ENCODE measurements at regions not wholly inside any gene's neighbourhood (a gene's known extent, or its start where the extent isn't known, plus 50 kb on each side); places are given as distances from the start of the nearest gene placed in this dataset.

GRCh38 chr7:46669028-46669427 is 748.0 kb upstream of the IGFBP3 start:
- Histone ChIP-seq H3K36me3 (ENCODE audit: control insufficient read depth in 2 of 4, insufficient read depth in 4 of 4, low read length in 3 of 4) (no peaks in the 10 kb centered on the region), H4K20me1 (replicated peaks in 1 of 2; ENCODE audit: control insufficient read depth in 1 of 2, insufficient read depth in 2 of 2, low read length in 2 of 2) (no peaks in the 10 kb centered on the region), H3K23me2 (ENCODE audit: low read depth, low read length) (no peaks in the 10 kb centered on the region), H2BK12ac (ENCODE audit: low read depth, low read length) (no peak overlapping the region), H3K4ac (replicated peaks; ENCODE audit: insufficient read length, low read depth, low read length) (no peak overlapping the region), H3K56ac (replicated peaks; ENCODE audit: insufficient read length, low read depth, low read length) (no peak overlapping the region), H3K14ac (ENCODE audit: insufficient read length) (no peak overlapping the region), H4K5ac (ENCODE audit: insufficient read length, low read depth, low read length) (no peak overlapping the region), H2BK5ac (ENCODE audit: low read depth, low read length) (no peak overlapping the region), H3K23ac (ENCODE audit: insufficient read length) (no peak overlapping the region), H3K4me3 (ENCODE audit: extremely low read depth in 1 of 4, insufficient read depth in 2 of 4, low read depth in 3 of 4, low read length in 4 of 4) (no peak overlapping the region), H2BK15ac (ENCODE audit: low read length) (0 out of 2 replicates have a peak overlapping the region, but pooled peaks have one; percentile 29), H3K79me1 (ENCODE audit: low read depth, low read length) (no peaks in the 10 kb centered on the region), H4K91ac (replicated peaks; ENCODE audit: insufficient read length, low read length) (no peak overlapping the region), H2BK120ac (replicated peaks; ENCODE audit: low read depth, low read length) (no peak overlapping the region), H3K27ac (ENCODE audit: low read depth, low read length) (no peak overlapping the region), H2AK5ac (ENCODE audit: low read depth, low read length) (0 out of 2 replicates have a peak overlapping the region, but pooled peaks have one; percentile 48), H2BK20ac (ENCODE audit: low read length) (no peak overlapping the region; the same call in 1 of the 2 replicates), H2AFZ (ENCODE audit: low read length) (no peak overlapping the region), H3K27me3 (replicated peaks in 1 of 4; ENCODE audit: control insufficient read depth in 3 of 4, extremely low read depth in 1 of 4, insufficient read depth in 3 of 4, low read length in 3 of 4) (no peaks in the 10 kb centered on the region), H3K9ac (replicated peaks in 1 of 4; ENCODE audit: extremely low read depth in 1 of 4, low read depth in 3 of 4, low read length in 3 of 4) (no peak overlapping the region), H3K79me2 (ENCODE audit: control insufficient read depth in 1 of 2, insufficient read depth in 2 of 2, low read length in 2 of 2) (no peaks in the 10 kb centered on the region), H4K8ac (ENCODE audit: extremely low read depth, insufficient read depth, low read length) (no peak overlapping the region), H3K9me3 (ENCODE audit: insufficient read depth in 2 of 2, low read depth in 1 of 2, low read length in 1 of 2) (peaks cover 0 to 6% of the 10 kb centered on the region in 2 experiments; a peak in 1 of 4 replicates), H3K4me1 (replicated peaks in 1 of 4; ENCODE audit: control insufficient read depth in 3 of 4, insufficient read depth in 4 of 4, low read length in 3 of 4) (peaks cover 0 to 8% (median 3%) of the 10 kb centered on the region in 4 experiments; a peak in 4 of 7 replicates), H3K4me2 (ENCODE audit: insufficient read depth in 1 of 2, low read depth in 2 of 2, low read length in 2 of 2) (no peak overlapping the region), H3K18ac (ENCODE audit: extremely low read depth, low read length) (0 out of 2 replicates have a peak overlapping the region, but pooled peaks have one; percentile 20)
- CTCF ChIA-PET (ENCODE audit: partially characterized antibody), result interaction anchor here (0.7 kb wide), 2 partner anchors 12 to 436 kb away, joined by 3 to 4 read pairs; no protein-coding TSS in a partner anchor
- POLR2A ChIA-PET (ENCODE audit: partially characterized antibody), result no interaction called here
- FAIRE-seq (no peak), DNase-seq (ENCODE audit: low read depth in 1 of 2, low spot score in 2 of 2) (no peak)
- 89% methylated on average over 4 of the region's 4 CpGs; no CpG with 5 or more reads in 1 of the 2 experiments for WGBS, 2 experiments (ENCODE audit: extremely low coverage in 1 of 2, insufficient coverage in 1 of 2, insufficient read length in 1 of 2, insufficient replicate concordance in 2 of 2, low coverage in 1 of 2, low lambda C conversion rate in 2 of 2, missing lambda C conversion rate in 1 of 2)
- TF ChIP-seq BCL11A (IDR thresholded peaks at IDR 0.05; ENCODE audit: low read depth in 2 of 2, low read length in 2 of 2) (no peak), SP1 (IDR thresholded peaks at IDR 0.05; ENCODE audit: low read depth, low read length) (no peak), RAD21 (IDR thresholded peaks at IDR 0.05 in 1 of 2, conservative IDR thresholded peaks at IDR 0.05 in 1 of 2; ENCODE audit: low read depth in 2 of 2, low read length in 2 of 2) (no peak), ZNF274 (IDR thresholded peaks at IDR 0.05; ENCODE audit: borderline replicate concordance, extremely low read depth, low read length) (no peak), KDM1A (IDR thresholded peaks at IDR 0.05; ENCODE audit: borderline replicate concordance, low read length) (no peak), EZH2 (IDR thresholded peaks at IDR 0.05; ENCODE audit: low read depth, low read length, severe bottlenecking) (no peak), HDAC2 (IDR thresholded peaks at IDR 0.05; ENCODE audit: borderline replicate concordance in 1 of 2, low read depth in 2 of 2, low read length in 2 of 2) (no peak), SIRT6 (IDR thresholded peaks at IDR 0.05; ENCODE audit: low read length) (no peak), CBX8 (IDR thresholded peaks at IDR 0.05; ENCODE audit: borderline replicate concordance, low read depth, low read length) (no peak), TAF7 (optimal IDR thresholded peaks at IDR 0.05; ENCODE audit: borderline replicate concordance, low read depth, low read length) (no peak), JUN (IDR thresholded peaks at IDR 0.05; ENCODE audit: low read depth, low read length) (no peak), ASH2L (IDR thresholded peaks at IDR 0.05; ENCODE audit: low read length) (no peak)
- TF ChIP-seq, protein P1, sequence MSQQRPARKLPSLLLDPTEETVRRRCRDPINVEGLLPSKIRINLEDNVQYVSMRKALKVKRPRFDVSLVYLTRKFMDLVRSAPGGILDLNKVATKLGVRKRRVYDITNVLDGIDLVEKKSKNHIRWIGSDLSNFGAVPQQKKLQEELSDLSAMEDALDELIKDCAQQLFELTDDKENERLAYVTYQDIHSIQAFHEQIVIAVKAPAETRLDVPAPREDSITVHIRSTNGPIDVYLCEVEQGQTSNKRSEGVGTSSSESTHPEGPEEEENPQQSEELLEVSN (IDR thresholded peaks at IDR 0.05), result no peak

All from H1 (cell line).